ENCODE measurements at regions not wholly inside any gene's neighbourhood (a gene's known extent, or its start where the extent isn't known, plus 50 kb on each side); places are given as distances from the start of the nearest gene placed in this dataset.
A peak's percentile ranks its signal among the peaks of the same experiment; 100 is the strongest.
"Not testable (repeated sequence)": the region's sequence is repeated elsewhere in the genome, so short reads cannot be mapped to it uniquely, and the experiment has no call there.

GRCh38 chr4:163697121-163697520 is 202.6 kb downstream of the TMA16 start:
- no peak for DNase-seq

- DNase-seq: not testable (repeated sequence)
Observed at GRCh38 chr4:163700383-163700782, 205.9 kb downstream of the TMA16 start.

- no peak for DNase-seq
Observed at GRCh38 chr4:163701916-163702315, 207.4 kb downstream of the TMA16 start.

GRCh38 chr4:163702736-163703135 is 208.2 kb downstream of the TMA16 start:
- DNase-seq: no peak

GRCh38 chr4:163703251-163703650 is 208.8 kb downstream of the TMA16 start:
- no peak for DNase-seq

- DNase-seq: peak; percentile 14
Observed at GRCh38 chr4:163707873-163708272, 213.4 kb downstream of the TMA16 start.

- no peak for DNase-seq
Observed at GRCh38 chr4:163709601-163710000, 215.1 kb downstream of the TMA16 start.

GRCh38 chr4:163710158-163710557 is 215.7 kb downstream of the TMA16 start:
- no peak for DNase-seq

GRCh38 chr4:163724495-163724894 is 230.0 kb downstream of the TMA16 start:
- not testable (repeated sequence) for DNase-seq

GRCh38 chr4:163726641-163727040 is 232.2 kb downstream of the TMA16 start:
- DNase-seq: no peak

GRCh38 chr4:163731071-163731470 is 236.6 kb downstream of the TMA16 start:
- no peak for DNase-seq

GRCh38 chr4:163732473-163732872 is 238.0 kb downstream of the TMA16 start:
- no peak for DNase-seq

GRCh38 chr4:163736876-163737275 is 242.4 kb downstream of the TMA16 start:
- no peak for DNase-seq

GRCh38 chr4:163737846-163738245 is 243.4 kb downstream of the TMA16 start:
- DNase-seq: not testable (repeated sequence)

GRCh38 chr4:163738521-163738920 is 244.0 kb downstream of the TMA16 start:
- no peak for DNase-seq

GRCh38 chr4:163744861-163745260 is 250.4 kb downstream of the TMA16 start:
- DNase-seq: no peak

- DNase-seq: no peak
Observed at GRCh38 chr4:163747293-163747692, 252.8 kb downstream of the TMA16 start.

- no peak for DNase-seq
Observed at GRCh38 chr4:163747886-163748285, 253.4 kb downstream of the TMA16 start.

GRCh38 chr4:163748449-163748848 is 254.0 kb downstream of the TMA16 start:
- DNase-seq: no peak

GRCh38 chr4:163755013-163755412 is 260.5 kb downstream of the TMA16 start:
- DNase-seq: peak; percentile 35

- DNase-seq: no peak
Observed at GRCh38 chr4:163757219-163757618, 262.7 kb downstream of the TMA16 start.

GRCh38 chr4:163758032-163758431 is 263.5 kb downstream of the TMA16 start:
- no peak for DNase-seq

GRCh38 chr4:163762741-163763140 is 268.3 kb downstream of the TMA16 start:
- no peak for DNase-seq

- no peak for DNase-seq
Observed at GRCh38 chr4:163764569-163764968, 270.1 kb downstream of the TMA16 start.

GRCh38 chr4:163768014-163768413 is 273.5 kb downstream of the TMA16 start:
- peak; percentile 59 for DNase-seq

GRCh38 chr4:163772238-163772637 is 277.7 kb downstream of the TMA16 start:
- DNase-seq: no peak

Measured in OCI-M1 (cell line).